Liver (tissue), 3 donors: ENCODE measurements at regions not wholly inside any gene's neighbourhood (a gene's known extent, or its start where the extent isn't known, plus 50 kb on each side); places are given as distances from the start of the nearest gene placed in this dataset.

Source experiments
- FOXA1 ChIP-seq: IDR thresholded peaks from 2 replicates; pipeline ENCODE4 v1.6.1; 2016; ENCODE audit warnings: antibody characterized with exemption
- RAD21 ChIP-seq, 2 donors: IDR thresholded peaks; 2 replicates each; pipeline ENCODE4 v1.6.1; 2016; ENCODE audit warnings: antibody characterized with exemption in 2 of 2, mild to moderate bottlenecking in 2 of 2
- RXRA ChIP-seq, 2 donors: IDR thresholded peaks; 2 replicates each; pipeline ENCODE4 v1.6.1; 2017 to 2018; ENCODE audit warnings: antibody characterized with exemption in 2 of 2, mild to moderate bottlenecking in 1 of 2
- TAF1 ChIP-seq: conservative IDR thresholded peaks from 2 replicates; pipeline ENCODE4 v1.6.1; 2016; ENCODE audit warnings: antibody characterized with exemption, mild to moderate bottlenecking
- YY1 ChIP-seq: IDR thresholded peaks from 2 replicates; pipeline ENCODE4 v1.6.1; 2016; ENCODE audit warnings: antibody characterized with exemption, mild to moderate bottlenecking
- TF ChIP-seq, protein P1 (sequence below): fragments of 150-350 bp; IDR thresholded peaks from 2 replicates; pipeline ENCODE4 v1.5.1; 2017; ENCODE audit warnings: improper control_type of control experiment, low read depth, low read length; ENCODE audit not compliant: missing input control
- donor health status: healthy.
- donor health status: healthy.

- TF ChIP-seq YY1 (no peak), FOXA1 (no peak), TAF1 (no peak), RAD21 (IDR thresholded peaks at IDR 0.05) (no peak), RXRA (IDR thresholded peaks at IDR 0.05) (no peak)
- TF ChIP-seq, protein P1, sequence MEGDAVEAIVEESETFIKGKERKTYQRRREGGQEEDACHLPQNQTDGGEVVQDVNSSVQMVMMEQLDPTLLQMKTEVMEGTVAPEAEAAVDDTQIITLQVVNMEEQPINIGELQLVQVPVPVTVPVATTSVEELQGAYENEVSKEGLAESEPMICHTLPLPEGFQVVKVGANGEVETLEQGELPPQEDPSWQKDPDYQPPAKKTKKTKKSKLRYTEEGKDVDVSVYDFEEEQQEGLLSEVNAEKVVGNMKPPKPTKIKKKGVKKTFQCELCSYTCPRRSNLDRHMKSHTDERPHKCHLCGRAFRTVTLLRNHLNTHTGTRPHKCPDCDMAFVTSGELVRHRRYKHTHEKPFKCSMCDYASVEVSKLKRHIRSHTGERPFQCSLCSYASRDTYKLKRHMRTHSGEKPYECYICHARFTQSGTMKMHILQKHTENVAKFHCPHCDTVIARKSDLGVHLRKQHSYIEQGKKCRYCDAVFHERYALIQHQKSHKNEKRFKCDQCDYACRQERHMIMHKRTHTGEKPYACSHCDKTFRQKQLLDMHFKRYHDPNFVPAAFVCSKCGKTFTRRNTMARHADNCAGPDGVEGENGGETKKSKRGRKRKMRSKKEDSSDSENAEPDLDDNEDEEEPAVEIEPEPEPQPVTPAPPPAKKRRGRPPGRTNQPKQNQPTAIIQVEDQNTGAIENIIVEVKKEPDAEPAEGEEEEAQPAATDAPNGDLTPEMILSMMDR = no peak
Measured at GRCh38 chr10:7491949-7492659, 81.3 kb upstream of the SFMBT2 start.
